HFFc6 (cell line): ENCODE measurements at regions not wholly inside any gene's neighbourhood (a gene's known extent, or its start where the extent isn't known, plus 50 kb on each side); places are given as distances from the start of the nearest gene placed in this dataset.

Source experiments
- DNase-seq: peaks from one replicate; pipeline ENCODE4 v3.0.0-alpha.2; 2018
- H3K27ac Mint-ChIP-seq: 2 replicates; pipeline ENCODE4 v1.8.0; 2020; ENCODE audit warnings: mild to moderate bottlenecking, mixed read lengths
- H3K27me3 Mint-ChIP-seq: 2 replicates; pipeline ENCODE4 v1.8.0; 2021; ENCODE audit warnings: mild to moderate bottlenecking, moderate library complexity, mixed read lengths; ENCODE audit not compliant: insufficient read depth
- H3K36me3 Mint-ChIP-seq: 2 replicates; pipeline ENCODE4 v1.8.0; 2021; ENCODE audit warnings: low read depth, mixed read lengths
- H3K4me1 Mint-ChIP-seq: 2 replicates; pipeline ENCODE4 v1.8.0; 2020; ENCODE audit warnings: low read depth, mixed read lengths
- H3K4me3 Mint-ChIP-seq: 2 replicates; pipeline ENCODE4 v1.8.0; 2020; ENCODE audit warnings: mild to moderate bottlenecking, moderate library complexity, mixed read lengths
- H3K9me3 Mint-ChIP-seq: 2 replicates; pipeline ENCODE4 v1.8.0; 2020; ENCODE audit warnings: mild to moderate bottlenecking, mixed read lengths
- CTCF ChIP-seq: fragments of 200-600 bp; sonication (generic); IDR thresholded peaks from 2 replicates; pipeline ENCODE4 v1.5.0; 2021; ENCODE audit warnings: antibody characterized with exemption, mild to moderate bottlenecking

- no peak overlapping the region for H3K27ac Mint-ChIP-seq
- TF ChIP-seq CTCF = no peak
- H3K9me3 Mint-ChIP-seq = peaks cover 45% of the 10 kb centered on the region
- no peaks in the 10 kb centered on the region for H3K4me1 Mint-ChIP-seq
- H3K4me3 Mint-ChIP-seq = no peak overlapping the region
- no peak for DNase-seq
- no peaks in the 10 kb centered on the region; the same call in 1 of the 2 replicates for H3K27me3 Mint-ChIP-seq
- H3K36me3 Mint-ChIP-seq = no peaks in the 10 kb centered on the region
Observed at GRCh38 chr19:27689734-27690241, 1523.2 kb downstream of the UQCRFS1 start.

- Mint-ChIP-seq H3K36me3 (no peaks in the 10 kb centered on the region), H3K27me3 (no peaks in the 10 kb centered on the region)
Observed at GRCh38 chr19:27684293-27684692, 1528.7 kb downstream of the UQCRFS1 start.

GRCh38 chr19:27681972-27682371, 1531.0 kb downstream of the UQCRFS1 start:
- DNase-seq = no peak
- H3K4me1 Mint-ChIP-seq = no peaks in the 10 kb centered on the region
- peaks cover 22% of the 10 kb centered on the region for H3K9me3 Mint-ChIP-seq
- H3K27me3 Mint-ChIP-seq = no peaks in the 10 kb centered on the region
- H3K27ac Mint-ChIP-seq = no peak overlapping the region
- no peak for TF ChIP-seq CTCF
- H3K36me3 Mint-ChIP-seq = no peaks in the 10 kb centered on the region
- no peak overlapping the region for H3K4me3 Mint-ChIP-seq

More at GRCh38 chr19:27684293-27684692, 1528.7 kb downstream of the UQCRFS1 start:
- Mint-ChIP-seq H3K9me3 (peaks cover 15% of the 10 kb centered on the region), H3K4me1 (no peaks in the 10 kb centered on the region), H3K27ac (no peak overlapping the region), H3K4me3 (no peak overlapping the region)
- DNase-seq = no peak
- no peak for TF ChIP-seq CTCF

GRCh38 chr19:27679905-27680304, 1533.0 kb downstream of the UQCRFS1 start:
- Mint-ChIP-seq H3K4me3 (no peak overlapping the region), H3K27ac (no peak overlapping the region), H3K4me1 (no peaks in the 10 kb centered on the region), H3K36me3 (no peaks in the 10 kb centered on the region), H3K27me3 (no peaks in the 10 kb centered on the region), H3K9me3 (peaks cover 36% of the 10 kb centered on the region)
- no peak for DNase-seq
- TF ChIP-seq CTCF = no peak

- H3K4me3 Mint-ChIP-seq = no peak overlapping the region
- no peaks in the 10 kb centered on the region for H3K4me1 Mint-ChIP-seq
- H3K27ac Mint-ChIP-seq = no peak overlapping the region
- no peaks in the 10 kb centered on the region for H3K36me3 Mint-ChIP-seq
- H3K9me3 Mint-ChIP-seq = peaks cover 41% of the 10 kb centered on the region
- no peak for TF ChIP-seq CTCF
- DNase-seq = no peak
- H3K27me3 Mint-ChIP-seq = no peaks in the 10 kb centered on the region
Observed at GRCh38 chr19:27679399-27679798, 1533.6 kb downstream of the UQCRFS1 start.

GRCh38 chr19:27676877-27677276, 1536.1 kb downstream of the UQCRFS1 start:
- H3K27me3 Mint-ChIP-seq = no peaks in the 10 kb centered on the region
- no peaks in the 10 kb centered on the region for H3K36me3 Mint-ChIP-seq
- H3K27ac Mint-ChIP-seq = no peak overlapping the region

More at GRCh38 chr19:27676877-27677276, 1536.1 kb downstream of the UQCRFS1 start:
- DNase-seq = no peak
- Mint-ChIP-seq H3K9me3 (peaks cover 66% of the 10 kb centered on the region), H3K4me1 (no peaks in the 10 kb centered on the region), H3K4me3 (no peak overlapping the region)
- no peak for TF ChIP-seq CTCF
